GM23338 (cell line): ENCODE measurements at regions not wholly inside any gene's neighbourhood (a gene's known extent, or its start where the extent isn't known, plus 50 kb on each side); places are given as distances from the start of the nearest gene placed in this dataset.

ENCODE experiments used
- ATAC-seq: fragments of 200-7000 bp; cut with Tn5 transposase; 3 replicates; pipeline ENCODE4 v1.9.1; 2020
- DNase-seq: peaks from one replicate; pipeline ENCODE4 v3.0.0-alpha.2; 2015; ENCODE audit warnings: low spot score
- H2AFZ ChIP-seq: fragments of 200-600 bp; sonication (generic); 2 replicates; pipeline ENCODE4 v1.8.0; 2016; ENCODE audit warnings: antibody characterized with exemption, mild to moderate bottlenecking, moderate library complexity
- H3F3A ChIP-seq: fragments of 200-600 bp; sonication (generic); replicated peaks from 2 replicates; pipeline ENCODE4 v1.8.0; 2017; ENCODE audit warnings: antibody characterized with exemption, mixed run types, low read depth
- H3K27ac ChIP-seq: fragments of 200-600 bp; sonication (generic); 2 replicates; pipeline ENCODE4 v1.6.1; 2016; ENCODE audit warnings: low read depth
- H3K27me3 ChIP-seq: fragments of 200-600 bp; sonication (generic); 2 replicates; pipeline ENCODE4 v1.8.0; 2016; ENCODE audit warnings: mild to moderate bottlenecking, mixed run types, moderate library complexity; ENCODE audit not compliant: insufficient read depth
- H3K36me3 ChIP-seq: fragments of 200-600 bp; sonication (generic); 2 replicates; pipeline ENCODE4 v1.8.0; 2016; ENCODE audit warnings: mild to moderate bottlenecking; ENCODE audit not compliant: insufficient read depth
- H3K4me1 ChIP-seq: fragments of 200-600 bp; sonication (generic); 2 replicates; pipeline ENCODE4 v1.8.0; 2016; ENCODE audit warnings: mild to moderate bottlenecking, moderate library complexity; ENCODE audit not compliant: insufficient read depth
- H3K4me2 ChIP-seq: fragments of 200-600 bp; sonication (generic); 2 replicates; pipeline ENCODE4 v1.7.1; 2017; ENCODE audit warnings: mixed run types
- H3K4me3 ChIP-seq: fragments of 200-600 bp; sonication (generic); 2 replicates; pipeline ENCODE4 v1.6.1; 2016; ENCODE audit warnings: mixed run types
- H3K79me2 ChIP-seq: fragments of 200-600 bp; sonication (generic); replicated peaks from 2 replicates; pipeline ENCODE4 v1.8.0; 2017; ENCODE audit warnings: mild to moderate bottlenecking; ENCODE audit not compliant: insufficient read depth
- H3K9me2 ChIP-seq: fragments of 200-600 bp; sonication (generic); 2 replicates; pipeline ENCODE4 v1.8.0; 2017; ENCODE audit not compliant: insufficient read depth
- H4K20me1 ChIP-seq: fragments of 200-600 bp; sonication (generic); replicated peaks from 2 replicates; pipeline ENCODE4 v1.8.0; 2017; ENCODE audit warnings: mild to moderate bottlenecking; ENCODE audit not compliant: insufficient read depth
- H3K27ac Mint-ChIP-seq: 2 replicates; pipeline ENCODE4 v1.8.0; 2020; ENCODE audit warnings: inconsistent platforms, mild to moderate bottlenecking, moderate library complexity, mixed read lengths
- H3K27me3 Mint-ChIP-seq: 3 replicates; pipeline ENCODE4 v1.8.0; 2022; ENCODE audit warnings: low read depth, mild to moderate bottlenecking, moderate library complexity, mixed read lengths, inconsistent platforms; ENCODE audit not compliant: insufficient read depth, poor library complexity
- H3K36me3 Mint-ChIP-seq: 3 replicates; pipeline ENCODE4 v1.8.0; 2021; ENCODE audit warnings: low read depth, mild to moderate bottlenecking, inconsistent platforms, moderate library complexity, mixed read lengths
- H3K4me1 Mint-ChIP-seq: 3 replicates; pipeline ENCODE4 v1.8.0; 2020; ENCODE audit warnings: mild to moderate bottlenecking, inconsistent platforms, mixed read lengths
- H3K4me3 Mint-ChIP-seq: 3 replicates; pipeline ENCODE4 v1.8.0; 2021; ENCODE audit warnings: moderate library complexity, mild to moderate bottlenecking, inconsistent platforms, mixed read lengths
- H3K9me3 Mint-ChIP-seq: 3 replicates; pipeline ENCODE4 v1.8.0; 2020; ENCODE audit warnings: moderate library complexity, mild to moderate bottlenecking, inconsistent platforms, mixed read lengths
- CREB1 ChIP-seq: fragments of 250-450 bp; sonication (Bioruptor Pico); IDR thresholded peaks from 2 replicates; pipeline ENCODE4 v1.5.0; 2020; ENCODE audit warnings: low read depth, mild to moderate bottlenecking, moderate library complexity
- EZH2 ChIP-seq: fragments of 200-600 bp; sonication (generic); IDR thresholded peaks from one replicate; pipeline ENCODE4 v1.8.0; 2017; ENCODE audit warnings: antibody characterized with exemption, mild to moderate bottlenecking, low read depth; ENCODE audit not compliant: unreplicated experiment
- EZH2phosphoT487 ChIP-seq: fragments of 200-600 bp; sonication (generic); IDR thresholded peaks from one replicate; pipeline ENCODE4 v1.8.1; 2018; ENCODE audit warnings: antibody characterized with exemption; ENCODE audit not compliant: unreplicated experiment
- JUNB ChIP-seq: IDR thresholded peaks from one replicate; pipeline ENCODE4 v1.6.1; 2016; ENCODE audit warnings: antibody characterized with exemption; ENCODE audit not compliant: unreplicated experiment
- NANOG ChIP-seq: IDR thresholded peaks from 2 replicates; pipeline ENCODE4 v1.6.1; 2016; ENCODE audit warnings: antibody characterized with exemption, borderline replicate concordance
- POLR2AphosphoS5 ChIP-seq: IDR thresholded peaks from 2 replicates; pipeline ENCODE4 v1.6.1; 2016; ENCODE audit warnings: antibody characterized with exemption, low read depth
- STAT1 ChIP-seq: IDR thresholded peaks from one replicate; pipeline ENCODE4 v1.6.1; 2016; ENCODE audit warnings: antibody characterized with exemption; ENCODE audit not compliant: unreplicated experiment
- ZNF114 ChIP-seq: fragments of 250-450 bp; sonication (Bioruptor Pico); IDR thresholded peaks from 2 replicates; pipeline ENCODE4 v1.5.0; 2020; ENCODE audit warnings: mild to moderate bottlenecking, moderate library complexity
- ZNF331 ChIP-seq: fragments of 250-450 bp; sonication (Bioruptor Pico); IDR thresholded peaks from 2 replicates; pipeline ENCODE4 v1.5.0; 2020; ENCODE audit warnings: low read depth, mild to moderate bottlenecking, moderate library complexity
- TF ChIP-seq, protein P1 (sequence below): fragments of 250-450 bp; sonication (Bioruptor Pico); IDR thresholded peaks from 2 replicates; pipeline ENCODE4 v1.5.0; 2020; ENCODE audit warnings: mild to moderate bottlenecking, moderate library complexity
- TF ChIP-seq, protein P2 (sequence below): IDR thresholded peaks from one replicate; pipeline ENCODE4 v1.6.1; 2018; ENCODE audit warnings: antibody characterized with exemption; ENCODE audit not compliant: unreplicated experiment
- TF ChIP-seq, protein P3 (sequence below), 2 experiments: fragments of 200-600 bp in 1 of 2; sonication (generic) in 1 of 2; conservative IDR thresholded peaks; 2 replicates each; pipeline versions ENCODE4 v1.5.1 to v1.6.1; 2016 to 2017; ENCODE audit warnings: antibody characterized with exemption in 2 of 2, low read depth in 2 of 2, mild to moderate bottlenecking in 2 of 2, moderate library complexity in 1 of 2
- TF ChIP-seq, protein P4 (sequence below): IDR thresholded peaks from 2 replicates; pipeline ENCODE4 v1.6.1; 2016; ENCODE audit warnings: antibody characterized with exemption

DNA sequence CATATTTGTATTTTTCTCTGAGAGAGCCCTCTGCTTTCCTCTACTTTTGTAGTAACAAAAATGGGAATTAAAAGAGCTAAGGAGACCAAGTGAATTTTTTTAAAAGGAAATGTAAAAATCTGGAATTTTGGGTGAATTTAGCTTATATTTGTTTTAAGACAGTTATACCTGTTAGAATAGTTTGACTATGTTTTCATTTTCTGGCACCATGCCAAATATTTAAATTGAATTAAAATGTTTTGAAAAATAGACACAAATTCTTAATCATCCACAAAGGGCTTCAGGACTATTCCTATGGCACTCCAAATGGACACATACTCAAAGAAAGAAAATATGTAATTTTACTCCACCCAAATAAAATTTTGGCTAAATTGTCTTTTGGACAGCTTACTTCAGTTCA is 209.6 kb downstream of the SH3BGRL start:
- H3K27me3 ChIP-seq: no peaks in the 10 kb centered on the region
- H3K4me3 ChIP-seq: no peak overlapping the region
- H2AFZ ChIP-seq: no peak overlapping the region
- H3K36me3 Mint-ChIP-seq: no peaks in the 10 kb centered on the region
- H3K4me2 ChIP-seq: no peak overlapping the region
- no peak overlapping the region for H3K27ac Mint-ChIP-seq
- H3F3A ChIP-seq: no peaks in the 10 kb centered on the region
- H3K4me3 Mint-ChIP-seq: no peak overlapping the region
- H3K4me1 ChIP-seq: no peaks in the 10 kb centered on the region
- no peak for TF ChIP-seq STAT1
- TF ChIP-seq ZNF331 (CRISPR knock-in tag): no peak
- no peak for TF ChIP-seq EZH2phosphoT487
- TF ChIP-seq, protein P1, sequence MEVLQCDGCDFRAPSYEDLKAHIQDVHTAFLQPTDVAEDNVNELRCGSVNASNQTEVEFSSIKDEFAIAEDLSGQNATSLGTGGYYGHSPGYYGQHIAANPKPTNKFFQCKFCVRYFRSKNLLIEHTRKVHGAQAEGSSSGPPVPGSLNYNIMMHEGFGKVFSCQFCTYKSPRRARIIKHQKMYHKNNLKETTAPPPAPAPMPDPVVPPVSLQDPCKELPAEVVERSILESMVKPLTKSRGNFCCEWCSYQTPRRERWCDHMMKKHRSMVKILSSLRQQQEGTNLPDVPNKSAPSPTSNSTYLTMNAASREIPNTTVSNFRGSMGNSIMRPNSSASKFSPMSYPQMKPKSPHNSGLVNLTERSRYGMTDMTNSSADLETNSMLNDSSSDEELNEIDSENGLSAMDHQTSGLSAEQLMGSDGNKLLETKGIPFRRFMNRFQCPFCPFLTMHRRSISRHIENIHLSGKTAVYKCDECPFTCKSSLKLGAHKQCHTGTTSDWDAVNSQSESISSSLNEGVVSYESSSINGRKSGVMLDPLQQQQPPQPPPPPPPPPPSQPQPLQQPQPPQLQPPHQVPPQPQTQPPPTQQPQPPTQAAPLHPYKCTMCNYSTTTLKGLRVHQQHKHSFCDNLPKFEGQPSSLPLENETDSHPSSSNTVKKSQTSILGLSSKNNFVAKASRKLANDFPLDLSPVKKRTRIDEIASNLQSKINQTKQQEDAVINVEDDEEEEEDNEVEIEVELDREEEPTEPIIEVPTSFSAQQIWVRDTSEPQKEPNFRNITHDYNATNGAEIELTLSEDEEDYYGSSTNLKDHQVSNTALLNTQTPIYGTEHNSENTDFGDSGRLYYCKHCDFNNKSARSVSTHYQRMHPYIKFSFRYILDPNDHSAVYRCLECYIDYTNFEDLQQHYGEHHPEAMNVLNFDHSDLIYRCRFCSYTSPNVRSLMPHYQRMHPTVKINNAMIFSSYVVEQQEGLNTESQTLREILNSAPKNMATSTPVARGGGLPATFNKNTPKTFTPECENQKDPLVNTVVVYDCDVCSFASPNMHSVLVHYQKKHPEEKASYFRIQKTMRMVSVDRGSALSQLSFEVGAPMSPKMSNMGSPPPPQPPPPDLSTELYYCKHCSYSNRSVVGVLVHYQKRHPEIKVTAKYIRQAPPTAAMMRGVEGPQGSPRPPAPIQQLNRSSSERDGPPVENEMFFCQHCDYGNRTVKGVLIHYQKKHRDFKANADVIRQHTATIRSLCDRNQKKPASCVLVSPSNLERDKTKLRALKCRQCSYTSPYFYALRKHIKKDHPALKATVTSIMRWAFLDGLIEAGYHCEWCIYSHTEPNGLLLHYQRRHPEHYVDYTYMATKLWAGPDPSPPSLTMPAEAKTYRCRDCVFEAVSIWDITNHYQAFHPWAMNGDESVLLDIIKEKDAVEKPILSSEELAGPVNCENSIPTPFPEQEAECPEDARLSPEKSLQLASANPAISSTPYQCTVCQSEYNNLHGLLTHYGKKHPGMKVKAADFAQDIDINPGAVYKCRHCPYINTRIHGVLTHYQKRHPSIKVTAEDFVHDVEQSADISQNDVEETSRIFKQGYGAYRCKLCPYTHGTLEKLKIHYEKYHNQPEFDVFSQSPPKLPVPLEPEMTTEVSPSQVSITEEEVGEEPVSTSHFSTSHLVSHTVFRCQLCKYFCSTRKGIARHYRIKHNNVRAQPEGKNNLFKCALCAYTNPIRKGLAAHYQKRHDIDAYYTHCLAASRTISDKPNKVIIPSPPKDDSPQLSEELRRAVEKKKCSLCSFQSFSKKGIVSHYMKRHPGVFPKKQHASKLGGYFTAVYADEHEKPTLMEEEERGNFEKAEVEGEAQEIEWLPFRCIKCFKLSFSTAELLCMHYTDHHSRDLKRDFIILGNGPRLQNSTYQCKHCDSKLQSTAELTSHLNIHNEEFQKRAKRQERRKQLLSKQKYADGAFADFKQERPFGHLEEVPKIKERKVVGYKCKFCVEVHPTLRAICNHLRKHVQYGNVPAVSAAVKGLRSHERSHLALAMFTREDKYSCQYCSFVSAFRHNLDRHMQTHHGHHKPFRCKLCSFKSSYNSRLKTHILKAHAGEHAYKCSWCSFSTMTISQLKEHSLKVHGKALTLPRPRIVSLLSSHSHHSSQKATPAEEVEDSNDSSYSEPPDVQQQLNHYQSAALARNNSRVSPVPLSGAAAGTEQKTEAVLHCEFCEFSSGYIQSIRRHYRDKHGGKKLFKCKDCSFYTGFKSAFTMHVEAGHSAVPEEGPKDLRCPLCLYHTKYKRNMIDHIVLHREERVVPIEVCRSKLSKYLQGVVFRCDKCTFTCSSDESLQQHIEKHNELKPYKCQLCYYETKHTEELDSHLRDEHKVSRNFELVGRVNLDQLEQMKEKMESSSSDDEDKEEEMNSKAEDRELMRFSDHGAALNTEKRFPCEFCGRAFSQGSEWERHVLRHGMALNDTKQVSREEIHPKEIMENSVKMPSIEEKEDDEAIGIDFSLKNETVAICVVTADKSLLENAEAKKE (CRISPR knock-in tag): no peak
- no peak for TF ChIP-seq ZNF114 (CRISPR knock-in tag)
- TF ChIP-seq, protein P2, sequence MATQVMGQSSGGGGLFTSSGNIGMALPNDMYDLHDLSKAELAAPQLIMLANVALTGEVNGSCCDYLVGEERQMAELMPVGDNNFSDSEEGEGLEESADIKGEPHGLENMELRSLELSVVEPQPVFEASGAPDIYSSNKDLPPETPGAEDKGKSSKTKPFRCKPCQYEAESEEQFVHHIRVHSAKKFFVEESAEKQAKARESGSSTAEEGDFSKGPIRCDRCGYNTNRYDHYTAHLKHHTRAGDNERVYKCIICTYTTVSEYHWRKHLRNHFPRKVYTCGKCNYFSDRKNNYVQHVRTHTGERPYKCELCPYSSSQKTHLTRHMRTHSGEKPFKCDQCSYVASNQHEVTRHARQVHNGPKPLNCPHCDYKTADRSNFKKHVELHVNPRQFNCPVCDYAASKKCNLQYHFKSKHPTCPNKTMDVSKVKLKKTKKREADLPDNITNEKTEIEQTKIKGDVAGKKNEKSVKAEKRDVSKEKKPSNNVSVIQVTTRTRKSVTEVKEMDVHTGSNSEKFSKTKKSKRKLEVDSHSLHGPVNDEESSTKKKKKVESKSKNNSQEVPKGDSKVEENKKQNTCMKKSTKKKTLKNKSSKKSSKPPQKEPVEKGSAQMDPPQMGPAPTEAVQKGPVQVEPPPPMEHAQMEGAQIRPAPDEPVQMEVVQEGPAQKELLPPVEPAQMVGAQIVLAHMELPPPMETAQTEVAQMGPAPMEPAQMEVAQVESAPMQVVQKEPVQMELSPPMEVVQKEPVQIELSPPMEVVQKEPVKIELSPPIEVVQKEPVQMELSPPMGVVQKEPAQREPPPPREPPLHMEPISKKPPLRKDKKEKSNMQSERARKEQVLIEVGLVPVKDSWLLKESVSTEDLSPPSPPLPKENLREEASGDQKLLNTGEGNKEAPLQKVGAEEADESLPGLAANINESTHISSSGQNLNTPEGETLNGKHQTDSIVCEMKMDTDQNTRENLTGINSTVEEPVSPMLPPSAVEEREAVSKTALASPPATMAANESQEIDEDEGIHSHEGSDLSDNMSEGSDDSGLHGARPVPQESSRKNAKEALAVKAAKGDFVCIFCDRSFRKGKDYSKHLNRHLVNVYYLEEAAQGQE: no peak
- no peak for TF ChIP-seq NANOG
- no peak for TF ChIP-seq EZH2
- no peak for TF ChIP-seq CREB1
- no peak for TF ChIP-seq POLR2AphosphoS5
- TF ChIP-seq, protein P3, sequence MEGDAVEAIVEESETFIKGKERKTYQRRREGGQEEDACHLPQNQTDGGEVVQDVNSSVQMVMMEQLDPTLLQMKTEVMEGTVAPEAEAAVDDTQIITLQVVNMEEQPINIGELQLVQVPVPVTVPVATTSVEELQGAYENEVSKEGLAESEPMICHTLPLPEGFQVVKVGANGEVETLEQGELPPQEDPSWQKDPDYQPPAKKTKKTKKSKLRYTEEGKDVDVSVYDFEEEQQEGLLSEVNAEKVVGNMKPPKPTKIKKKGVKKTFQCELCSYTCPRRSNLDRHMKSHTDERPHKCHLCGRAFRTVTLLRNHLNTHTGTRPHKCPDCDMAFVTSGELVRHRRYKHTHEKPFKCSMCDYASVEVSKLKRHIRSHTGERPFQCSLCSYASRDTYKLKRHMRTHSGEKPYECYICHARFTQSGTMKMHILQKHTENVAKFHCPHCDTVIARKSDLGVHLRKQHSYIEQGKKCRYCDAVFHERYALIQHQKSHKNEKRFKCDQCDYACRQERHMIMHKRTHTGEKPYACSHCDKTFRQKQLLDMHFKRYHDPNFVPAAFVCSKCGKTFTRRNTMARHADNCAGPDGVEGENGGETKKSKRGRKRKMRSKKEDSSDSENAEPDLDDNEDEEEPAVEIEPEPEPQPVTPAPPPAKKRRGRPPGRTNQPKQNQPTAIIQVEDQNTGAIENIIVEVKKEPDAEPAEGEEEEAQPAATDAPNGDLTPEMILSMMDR (conservative IDR thresholded peaks at IDR 0.05; ENCODE audit: low read depth in 2 of 2): no peak
- no peak for TF ChIP-seq JUNB
- TF ChIP-seq, protein P4, sequence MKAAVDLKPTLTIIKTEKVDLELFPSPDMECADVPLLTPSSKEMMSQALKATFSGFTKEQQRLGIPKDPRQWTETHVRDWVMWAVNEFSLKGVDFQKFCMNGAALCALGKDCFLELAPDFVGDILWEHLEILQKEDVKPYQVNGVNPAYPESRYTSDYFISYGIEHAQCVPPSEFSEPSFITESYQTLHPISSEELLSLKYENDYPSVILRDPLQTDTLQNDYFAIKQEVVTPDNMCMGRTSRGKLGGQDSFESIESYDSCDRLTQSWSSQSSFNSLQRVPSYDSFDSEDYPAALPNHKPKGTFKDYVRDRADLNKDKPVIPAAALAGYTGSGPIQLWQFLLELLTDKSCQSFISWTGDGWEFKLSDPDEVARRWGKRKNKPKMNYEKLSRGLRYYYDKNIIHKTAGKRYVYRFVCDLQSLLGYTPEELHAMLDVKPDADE: no peak
- H3K4me1 Mint-ChIP-seq: no peaks in the 10 kb centered on the region
- H3K9me3 Mint-ChIP-seq: no peaks in the 10 kb centered on the region
- no peak for DNase-seq
- no peaks in the 10 kb centered on the region for H4K20me1 ChIP-seq
- no peaks in the 10 kb centered on the region for H3K79me2 ChIP-seq
- H3K36me3 ChIP-seq: no peaks in the 10 kb centered on the region
- no peak for ATAC-seq
- H3K27me3 Mint-ChIP-seq: no peaks in the 10 kb centered on the region
- no peaks in the 10 kb centered on the region for H3K9me2 ChIP-seq
- H3K27ac ChIP-seq: no peak overlapping the region
